ENCODE measurements at regions not wholly inside any gene's neighbourhood (a gene's known extent, or its start where the extent isn't known, plus 50 kb on each side); places are given as distances from the start of the nearest gene placed in this dataset.
"Not testable (repeated sequence)": the region's sequence is repeated elsewhere in the genome, so short reads cannot be mapped to it uniquely, and the experiment has no call there.

DNA sequence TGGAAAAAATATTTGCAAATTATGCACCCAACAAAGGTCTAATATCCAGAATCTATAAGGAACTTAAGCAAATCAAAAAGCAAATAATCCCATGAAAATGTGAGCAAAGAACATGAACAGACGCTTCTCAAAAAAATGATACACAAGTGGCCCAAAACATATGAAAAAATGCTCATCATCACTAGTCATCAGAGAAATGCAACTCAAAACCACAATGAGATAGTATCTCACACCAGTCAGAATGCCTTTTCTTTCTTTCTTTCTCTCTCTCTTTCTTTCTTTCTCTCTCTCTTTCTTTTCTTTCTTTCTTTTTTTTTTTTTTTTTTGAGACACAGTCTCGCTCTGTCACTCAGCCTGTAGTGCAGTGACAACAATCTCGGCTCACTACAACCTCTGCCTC, 602.9 kb upstream of the TBL1XR1 start:
- not testable (repeated sequence) for TF ChIP-seq EZH2 (IDR thresholded peaks at IDR 0.05; ENCODE audit: low read length, unreplicated experiment)
- TF ChIP-seq, protein P1, sequence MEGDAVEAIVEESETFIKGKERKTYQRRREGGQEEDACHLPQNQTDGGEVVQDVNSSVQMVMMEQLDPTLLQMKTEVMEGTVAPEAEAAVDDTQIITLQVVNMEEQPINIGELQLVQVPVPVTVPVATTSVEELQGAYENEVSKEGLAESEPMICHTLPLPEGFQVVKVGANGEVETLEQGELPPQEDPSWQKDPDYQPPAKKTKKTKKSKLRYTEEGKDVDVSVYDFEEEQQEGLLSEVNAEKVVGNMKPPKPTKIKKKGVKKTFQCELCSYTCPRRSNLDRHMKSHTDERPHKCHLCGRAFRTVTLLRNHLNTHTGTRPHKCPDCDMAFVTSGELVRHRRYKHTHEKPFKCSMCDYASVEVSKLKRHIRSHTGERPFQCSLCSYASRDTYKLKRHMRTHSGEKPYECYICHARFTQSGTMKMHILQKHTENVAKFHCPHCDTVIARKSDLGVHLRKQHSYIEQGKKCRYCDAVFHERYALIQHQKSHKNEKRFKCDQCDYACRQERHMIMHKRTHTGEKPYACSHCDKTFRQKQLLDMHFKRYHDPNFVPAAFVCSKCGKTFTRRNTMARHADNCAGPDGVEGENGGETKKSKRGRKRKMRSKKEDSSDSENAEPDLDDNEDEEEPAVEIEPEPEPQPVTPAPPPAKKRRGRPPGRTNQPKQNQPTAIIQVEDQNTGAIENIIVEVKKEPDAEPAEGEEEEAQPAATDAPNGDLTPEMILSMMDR (conservative IDR thresholded peaks at IDR 0.05; ENCODE audit: low read depth, low read length) = not testable (repeated sequence)

Measured in PC-3 (cell line).